ENCODE measurements at regions not wholly inside any gene's neighbourhood (a gene's known extent, or its start where the extent isn't known, plus 50 kb on each side); places are given as distances from the start of the nearest gene placed in this dataset.

GRCh38 chr20:11008444-11009033, 334.7 kb upstream of the JAG1 start:
- DNase-seq (ENCODE audit: low spot score) (no peak), ATAC-seq (no peak), FAIRE-seq (no peak)
- no peaks in the 10 kb centered on the region for H3K36me3 ChIP-seq (replicated peaks in 1 of 2; ENCODE audit: control insufficient read depth in 1 of 2, insufficient read depth in 2 of 2, low read length in 2 of 2)
- no peak overlapping the region for H3K27ac ChIP-seq (ENCODE audit: extremely low read length, insufficient read depth, low read length)
- H3K27me3 ChIP-seq (ENCODE audit: control insufficient read depth in 1 of 2, insufficient read depth in 2 of 2, low read length in 2 of 2), result no peaks in the 10 kb centered on the region; a peak in 1 of 5 replicates
- H3K4me2 ChIP-seq (ENCODE audit: low read depth, low read length), result no peak overlapping the region
- H3K4me1 ChIP-seq (ENCODE audit: insufficient read depth, low read length), result no peaks in the 10 kb centered on the region
- no peaks in the 10 kb centered on the region for H4K20me1 ChIP-seq (ENCODE audit: insufficient read depth, low read length)
- no peak overlapping the region for H2AFZ ChIP-seq (ENCODE audit: low read length)
- BruUV-seq (replicated peaks), result no TSS peak
- intact Hi-C loops (cut with micrococcal nuclease; ENCODE audit: unreplicated experiment) (no loop called here), in situ Hi-C loops (cut with HindIII; ENCODE audit: extremely low pct_ligation_motif_present, low pct_unique_long_range_greater_than_20kb) (no loop called here)
- CTCF ChIA-PET (ENCODE audit: low intra/inter-chr PET ratio, low total read pairs), result no interaction called here
- TF ChIP-seq ZNF619 (CRISPR knock-in tag; IDR thresholded peaks at IDR 0.05) (no peak), ZNF546 (CRISPR knock-in tag; conservative IDR thresholded peaks at IDR 0.05) (no peak), ELF3 (CRISPR knock-in tag; IDR thresholded peaks at IDR 0.05) (no peak), ZBTB20 (CRISPR knock-in tag; IDR thresholded peaks at IDR 0.05; ENCODE audit: borderline replicate concordance, low read depth) (no peak), ZNF251 (CRISPR knock-in tag; IDR thresholded peaks at IDR 0.05) (no peak), ZNF710 (CRISPR knock-in tag; IDR thresholded peaks at IDR 0.05; ENCODE audit: borderline replicate concordance) (no peak), MED8 (CRISPR knock-in tag; IDR thresholded peaks at IDR 0.05; ENCODE audit: insufficient replicate concordance) (no peak), GFI1 (CRISPR knock-in tag; IDR thresholded peaks at IDR 0.05; ENCODE audit: borderline replicate concordance) (no peak), ZNF121 (CRISPR knock-in tag; IDR thresholded peaks at IDR 0.05) (no peak), HES4 (CRISPR knock-in tag; IDR thresholded peaks at IDR 0.05; ENCODE audit: borderline replicate concordance) (no peak), DNMT1 (CRISPR knock-in tag; IDR thresholded peaks at IDR 0.05) (no peak)
- TF ChIP-seq, protein P1, sequence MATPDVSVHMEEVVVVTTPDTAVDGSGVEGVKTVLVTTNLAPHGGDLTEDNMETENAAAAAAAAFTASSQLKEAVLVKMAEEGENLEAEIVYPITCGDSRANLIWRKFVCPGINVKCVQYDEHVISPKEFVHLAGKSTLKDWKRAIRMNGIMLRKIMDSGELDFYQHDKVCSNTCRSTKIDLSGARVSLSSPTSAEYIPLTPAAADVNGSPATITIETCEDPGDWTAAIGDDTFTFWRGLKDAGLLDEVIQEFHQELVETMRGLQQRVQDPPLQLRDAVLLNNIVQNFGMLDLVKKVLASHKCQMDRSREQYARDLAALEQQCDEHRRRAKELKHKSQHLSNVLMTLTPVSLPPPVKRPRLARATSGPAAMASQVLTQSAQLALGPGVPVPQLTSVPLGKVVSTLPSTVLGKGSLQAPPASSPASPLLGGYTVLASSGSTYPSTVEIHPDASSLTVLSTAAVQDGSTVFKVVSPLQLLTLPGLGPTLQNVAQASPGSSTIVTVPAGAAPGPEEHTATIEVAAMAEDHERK (CRISPR knock-in tag; IDR thresholded peaks at IDR 0.05; ENCODE audit: low read depth), result no peak
- H3K4me3 ChIP-seq (replicated peaks in 1 of 3; ENCODE audit: insufficient read depth in 1 of 3, low read depth in 2 of 3, low read length in 3 of 3), result no peak overlapping the region
- 8% methylated on average over 7 of the region's 7 CpGs for WGBS (ENCODE audit: low lambda C conversion rate)
- POLR2A ChIA-PET, result no interaction called here
- H3K9ac ChIP-seq (ENCODE audit: insufficient read depth, low read depth, low read length), result no peak overlapping the region
- no peaks in the 10 kb centered on the region for H3K79me2 ChIP-seq (ENCODE audit: insufficient read depth, low read length)
- H3K9me3 ChIP-seq (ENCODE audit: low read length), result no peaks in the 10 kb centered on the region
